LNCaP clone FGC (cell line): ENCODE measurements at regions not wholly inside any gene's neighbourhood (a gene's known extent, or its start where the extent isn't known, plus 50 kb on each side); places are given as distances from the start of the nearest gene placed in this dataset.

Experiments used
- DNase-seq: peaks from one replicate; pipeline ENCODE4 v3.0.0-alpha.2; 2011; ENCODE audit warnings: low read depth
- H3K4me3 ChIP-seq: 2 replicates; pipeline ENCODE4 v1.5.1; 2011; ENCODE audit warnings: mild to moderate bottlenecking, low read depth, low read length, control low read depth
- TF ChIP-seq, protein P1 (sequence below): IDR thresholded peaks from 2 replicates; pipeline ENCODE4 v1.5.1; 2012; ENCODE audit warnings: mild to moderate bottlenecking; ENCODE audit not compliant: control insufficient read depth, insufficient read depth; ENCODE audit errors: extremely low read depth

DNA sequence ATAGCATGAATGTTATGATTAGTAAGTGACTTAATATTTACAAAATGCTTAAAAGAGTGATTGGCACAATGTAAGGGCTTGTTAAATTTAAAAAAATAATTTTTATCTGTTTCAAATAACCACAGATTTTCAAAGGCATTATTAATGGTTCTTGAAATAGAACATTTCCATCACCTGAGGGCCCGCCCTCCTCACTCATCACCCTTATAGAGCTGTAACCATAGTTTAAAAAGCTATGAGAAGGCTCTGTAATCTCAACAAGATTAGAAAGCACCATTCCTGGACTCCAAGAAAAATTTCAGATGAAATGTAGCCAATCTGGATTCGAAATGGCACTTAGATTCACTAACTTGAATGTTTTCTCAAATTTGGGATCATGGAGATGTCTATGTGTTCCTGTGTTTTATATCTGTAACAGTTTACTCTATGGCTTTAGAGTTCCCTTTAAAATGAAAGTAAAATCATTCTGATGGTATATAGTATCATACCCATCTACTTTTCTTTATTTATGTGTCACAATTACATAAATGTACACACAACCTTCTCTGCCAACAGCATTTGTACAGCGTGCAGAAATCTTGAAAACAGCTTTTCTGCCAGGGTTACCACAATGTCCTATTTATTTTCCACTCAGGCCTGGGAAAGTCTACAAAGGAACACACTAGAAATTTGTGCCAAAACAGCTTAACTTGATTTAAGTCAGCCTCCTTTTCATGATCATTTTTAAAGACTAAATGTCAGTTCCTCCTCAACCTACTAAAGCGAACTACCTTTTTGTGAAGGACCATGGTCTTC is 207.7 kb downstream of the TBX18 start:
- no peak overlapping the region for H3K4me3 ChIP-seq
- TF ChIP-seq, protein P1, sequence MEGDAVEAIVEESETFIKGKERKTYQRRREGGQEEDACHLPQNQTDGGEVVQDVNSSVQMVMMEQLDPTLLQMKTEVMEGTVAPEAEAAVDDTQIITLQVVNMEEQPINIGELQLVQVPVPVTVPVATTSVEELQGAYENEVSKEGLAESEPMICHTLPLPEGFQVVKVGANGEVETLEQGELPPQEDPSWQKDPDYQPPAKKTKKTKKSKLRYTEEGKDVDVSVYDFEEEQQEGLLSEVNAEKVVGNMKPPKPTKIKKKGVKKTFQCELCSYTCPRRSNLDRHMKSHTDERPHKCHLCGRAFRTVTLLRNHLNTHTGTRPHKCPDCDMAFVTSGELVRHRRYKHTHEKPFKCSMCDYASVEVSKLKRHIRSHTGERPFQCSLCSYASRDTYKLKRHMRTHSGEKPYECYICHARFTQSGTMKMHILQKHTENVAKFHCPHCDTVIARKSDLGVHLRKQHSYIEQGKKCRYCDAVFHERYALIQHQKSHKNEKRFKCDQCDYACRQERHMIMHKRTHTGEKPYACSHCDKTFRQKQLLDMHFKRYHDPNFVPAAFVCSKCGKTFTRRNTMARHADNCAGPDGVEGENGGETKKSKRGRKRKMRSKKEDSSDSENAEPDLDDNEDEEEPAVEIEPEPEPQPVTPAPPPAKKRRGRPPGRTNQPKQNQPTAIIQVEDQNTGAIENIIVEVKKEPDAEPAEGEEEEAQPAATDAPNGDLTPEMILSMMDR, result no peak
- DNase-seq, result no peak

DNA sequence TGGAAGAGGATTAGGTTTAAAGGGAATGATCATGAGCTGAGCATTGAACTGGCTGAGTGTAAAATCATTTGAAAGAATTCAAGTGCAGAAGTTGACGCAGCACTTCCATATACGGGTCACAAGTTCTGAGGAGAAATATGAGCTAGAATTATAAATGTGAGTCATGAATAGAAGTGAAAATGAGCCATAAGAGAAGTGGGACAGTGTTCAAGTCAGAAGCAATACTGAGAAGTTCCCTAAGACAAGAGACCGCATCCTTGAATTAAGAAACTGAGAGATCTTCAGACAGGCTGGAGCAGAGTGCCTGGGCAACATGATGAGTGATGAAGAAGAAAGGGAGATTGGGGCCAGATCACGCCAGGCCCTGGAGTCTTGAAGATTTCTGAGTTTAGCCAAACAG is 209.7 kb downstream of the TBX18 start:
- TF ChIP-seq, protein P1, result no peak
- no peak overlapping the region for H3K4me3 ChIP-seq
- DNase-seq, result no peak

DNA sequence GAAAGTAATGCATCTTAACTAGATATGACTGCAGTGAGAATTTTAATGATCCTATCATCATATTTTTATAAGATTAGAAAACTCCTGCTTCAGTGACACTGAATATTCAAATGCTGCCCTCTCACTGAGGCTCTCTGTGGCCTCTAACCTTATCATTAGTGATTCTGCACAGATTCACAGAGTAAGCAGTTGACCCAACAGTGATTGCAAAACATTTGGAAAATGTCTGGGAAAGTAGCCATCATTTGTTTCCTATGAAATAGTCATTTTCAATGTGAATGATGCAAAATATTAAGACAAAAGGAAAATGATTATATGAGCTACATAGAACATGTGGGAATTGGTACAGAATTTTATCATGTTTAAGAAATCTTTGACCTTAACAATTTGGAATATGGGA is 210.3 kb downstream of the TBX18 start:
- TF ChIP-seq, protein P1, result no peak
- no peak for DNase-seq
- H3K4me3 ChIP-seq, result no peak overlapping the region

DNA sequence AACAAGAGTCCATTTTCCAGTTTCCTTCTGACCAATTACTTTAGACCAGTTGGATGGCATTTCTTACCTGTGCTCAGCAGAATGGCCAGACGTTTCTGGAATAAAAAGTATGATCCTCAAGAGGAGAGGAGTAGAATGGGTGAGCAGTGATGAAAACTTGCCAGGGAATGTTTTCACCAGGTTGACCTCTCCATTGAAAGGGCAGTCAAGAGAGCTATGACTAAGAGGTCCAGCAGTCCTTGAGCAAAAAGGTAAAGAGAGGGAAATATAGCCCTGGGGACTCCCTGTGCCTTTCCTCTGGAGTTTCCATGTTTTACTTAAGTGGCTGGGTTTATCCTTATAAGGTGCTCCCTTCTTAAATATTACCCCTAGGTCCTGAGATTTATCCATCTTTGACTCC is 210.9 kb downstream of the TBX18 start:
- no peak overlapping the region for H3K4me3 ChIP-seq
- TF ChIP-seq, protein P1, result no peak
- no peak for DNase-seq

DNA sequence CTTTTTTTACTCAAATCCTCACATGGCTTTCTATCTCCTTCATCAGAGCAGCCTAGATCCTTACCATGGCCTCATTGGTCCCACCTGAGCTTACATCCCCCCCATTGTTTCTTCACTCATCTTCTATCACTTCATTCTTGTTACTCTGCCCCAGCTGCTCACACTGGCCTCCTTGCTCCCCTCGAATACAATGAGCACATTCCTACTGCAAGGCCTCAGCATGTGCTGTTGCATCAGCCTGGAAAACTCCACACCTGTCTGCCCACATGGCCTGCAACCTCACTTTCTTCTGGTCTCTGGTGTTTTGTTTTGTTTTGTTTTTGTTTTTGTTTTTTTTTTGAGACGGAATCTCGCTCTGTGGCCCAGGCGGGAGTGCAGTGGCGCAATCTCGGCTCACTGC is 212.6 kb downstream of the TBX18 start:
- DNase-seq, result no peak
- TF ChIP-seq, protein P1, result no peak
- no peak overlapping the region for H3K4me3 ChIP-seq

DNA sequence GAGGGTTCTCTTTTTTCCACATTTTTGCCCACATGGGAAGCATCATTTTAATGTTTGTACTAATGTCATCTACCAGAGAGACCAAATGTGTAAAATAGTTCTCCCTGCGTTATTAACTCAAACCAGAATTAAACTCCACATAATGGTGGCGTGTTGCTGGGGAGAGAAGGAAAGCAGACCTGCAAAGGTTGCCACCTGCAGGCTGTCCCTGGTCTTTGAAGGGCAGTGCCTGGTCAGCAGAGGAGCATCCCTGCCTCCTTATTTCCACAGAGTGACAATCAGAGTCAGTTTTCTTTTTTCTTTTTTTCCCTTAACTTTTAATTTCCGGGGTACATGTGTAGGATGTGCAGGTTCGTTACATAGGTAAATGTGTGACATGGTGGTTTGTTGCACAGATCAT is 214.5 kb downstream of the TBX18 start:
- no peak overlapping the region for H3K4me3 ChIP-seq

More for the DNA sequence above, 214.5 kb downstream of the TBX18 start:
- TF ChIP-seq, protein P1, result peak; percentile 43
- no peak for DNase-seq
